ENCODE measurements at regions not wholly inside any gene's neighbourhood (a gene's known extent, or its start where the extent isn't known, plus 50 kb on each side); places are given as distances from the start of the nearest gene placed in this dataset.

DNA sequence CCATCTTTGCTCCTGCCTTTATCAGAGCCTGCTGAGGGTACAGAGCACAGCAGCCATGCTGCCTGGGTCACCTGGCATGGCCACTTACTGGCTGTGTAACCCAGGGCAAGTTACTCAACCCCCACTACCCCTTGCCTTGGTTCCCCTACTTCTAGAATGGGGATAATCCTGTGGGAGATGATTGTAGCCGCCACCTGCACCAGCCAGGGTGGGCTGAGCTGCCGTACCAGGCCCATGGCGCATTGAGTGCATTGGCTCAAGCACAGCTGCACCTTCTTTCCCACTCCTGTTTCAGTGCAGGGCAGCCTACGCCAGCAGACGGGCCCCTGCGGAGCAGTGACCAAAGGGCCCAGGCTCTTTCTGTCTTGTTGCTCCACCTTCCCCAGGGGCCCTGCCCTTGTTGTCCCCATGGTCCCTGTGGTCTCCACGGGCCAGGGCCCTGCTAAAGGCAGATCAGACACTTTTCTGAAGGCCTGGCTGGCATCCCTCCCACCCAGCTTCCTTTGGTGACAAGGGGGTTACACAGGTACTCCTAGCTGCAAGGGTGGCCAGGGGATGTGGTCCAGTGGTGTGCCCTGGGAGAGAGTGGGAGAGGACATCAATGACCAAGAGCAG lies 159.4 kb upstream of the MLN start:
- DNase-seq (ENCODE audit: low read depth) = no peak
- Histone ChIP-seq H3K36me3 (ENCODE audit: control insufficient read depth, insufficient read depth, low read length) (no peaks in the 10 kb centered on the region), H3K27me3 (ENCODE audit: control insufficient read depth, insufficient read depth, low read length) (no peaks in the 10 kb centered on the region), H3K4me3 (ENCODE audit: low read depth, low read length) (no peak overlapping the region)
- TF ChIP-seq, protein P1, sequence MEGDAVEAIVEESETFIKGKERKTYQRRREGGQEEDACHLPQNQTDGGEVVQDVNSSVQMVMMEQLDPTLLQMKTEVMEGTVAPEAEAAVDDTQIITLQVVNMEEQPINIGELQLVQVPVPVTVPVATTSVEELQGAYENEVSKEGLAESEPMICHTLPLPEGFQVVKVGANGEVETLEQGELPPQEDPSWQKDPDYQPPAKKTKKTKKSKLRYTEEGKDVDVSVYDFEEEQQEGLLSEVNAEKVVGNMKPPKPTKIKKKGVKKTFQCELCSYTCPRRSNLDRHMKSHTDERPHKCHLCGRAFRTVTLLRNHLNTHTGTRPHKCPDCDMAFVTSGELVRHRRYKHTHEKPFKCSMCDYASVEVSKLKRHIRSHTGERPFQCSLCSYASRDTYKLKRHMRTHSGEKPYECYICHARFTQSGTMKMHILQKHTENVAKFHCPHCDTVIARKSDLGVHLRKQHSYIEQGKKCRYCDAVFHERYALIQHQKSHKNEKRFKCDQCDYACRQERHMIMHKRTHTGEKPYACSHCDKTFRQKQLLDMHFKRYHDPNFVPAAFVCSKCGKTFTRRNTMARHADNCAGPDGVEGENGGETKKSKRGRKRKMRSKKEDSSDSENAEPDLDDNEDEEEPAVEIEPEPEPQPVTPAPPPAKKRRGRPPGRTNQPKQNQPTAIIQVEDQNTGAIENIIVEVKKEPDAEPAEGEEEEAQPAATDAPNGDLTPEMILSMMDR (IDR thresholded peaks at IDR 0.05; ENCODE audit: insufficient read depth, low read length, severe bottlenecking) = no peak
- no peak for FAIRE-seq

GRCh38 chr6:33962246-33963027 lies 158.6 kb upstream of the MLN start:
- no peak for FAIRE-seq
- Histone ChIP-seq H3K4me3 (ENCODE audit: low read depth, low read length) (no peak overlapping the region), H3K36me3 (ENCODE audit: control insufficient read depth, insufficient read depth, low read length) (no peaks in the 10 kb centered on the region), H3K27me3 (ENCODE audit: control insufficient read depth, insufficient read depth, low read length) (no peaks in the 10 kb centered on the region)
- TF ChIP-seq, protein P1 (IDR thresholded peaks at IDR 0.05; ENCODE audit: insufficient read depth, low read length, severe bottlenecking) = no peak
- peak; percentile 83 for DNase-seq (ENCODE audit: low read depth)

DNA sequence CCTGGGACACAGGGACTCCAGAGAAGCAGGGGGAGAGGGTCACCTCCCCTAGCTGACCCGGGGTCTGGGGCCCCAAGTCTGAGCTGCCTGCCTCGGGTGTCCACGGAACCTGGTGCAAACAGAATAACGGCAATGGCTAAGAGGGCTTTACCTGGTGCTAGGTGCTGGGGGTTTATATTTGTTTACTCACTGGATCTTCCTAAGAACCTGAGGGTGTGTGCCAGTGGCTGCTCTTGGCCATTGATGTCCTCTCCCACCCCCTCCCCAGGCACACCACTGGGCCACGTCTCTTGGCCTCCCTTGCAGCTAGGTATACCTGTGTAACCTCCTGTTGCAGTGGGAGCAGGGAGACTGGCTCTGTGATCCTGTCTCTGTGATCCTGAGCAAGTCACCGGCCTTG lies 157.9 kb upstream of the MLN start:
- Histone ChIP-seq H3K27me3 (ENCODE audit: control insufficient read depth, insufficient read depth, low read length) (no peaks in the 10 kb centered on the region), H3K36me3 (ENCODE audit: control insufficient read depth, insufficient read depth, low read length) (no peaks in the 10 kb centered on the region), H3K4me3 (ENCODE audit: low read depth, low read length) (no peak overlapping the region)
- TF ChIP-seq, protein P1 (IDR thresholded peaks at IDR 0.05; ENCODE audit: insufficient read depth, low read length, severe bottlenecking) = no peak
- FAIRE-seq = no peak
- DNase-seq (ENCODE audit: low read depth) = no peak

DNA sequence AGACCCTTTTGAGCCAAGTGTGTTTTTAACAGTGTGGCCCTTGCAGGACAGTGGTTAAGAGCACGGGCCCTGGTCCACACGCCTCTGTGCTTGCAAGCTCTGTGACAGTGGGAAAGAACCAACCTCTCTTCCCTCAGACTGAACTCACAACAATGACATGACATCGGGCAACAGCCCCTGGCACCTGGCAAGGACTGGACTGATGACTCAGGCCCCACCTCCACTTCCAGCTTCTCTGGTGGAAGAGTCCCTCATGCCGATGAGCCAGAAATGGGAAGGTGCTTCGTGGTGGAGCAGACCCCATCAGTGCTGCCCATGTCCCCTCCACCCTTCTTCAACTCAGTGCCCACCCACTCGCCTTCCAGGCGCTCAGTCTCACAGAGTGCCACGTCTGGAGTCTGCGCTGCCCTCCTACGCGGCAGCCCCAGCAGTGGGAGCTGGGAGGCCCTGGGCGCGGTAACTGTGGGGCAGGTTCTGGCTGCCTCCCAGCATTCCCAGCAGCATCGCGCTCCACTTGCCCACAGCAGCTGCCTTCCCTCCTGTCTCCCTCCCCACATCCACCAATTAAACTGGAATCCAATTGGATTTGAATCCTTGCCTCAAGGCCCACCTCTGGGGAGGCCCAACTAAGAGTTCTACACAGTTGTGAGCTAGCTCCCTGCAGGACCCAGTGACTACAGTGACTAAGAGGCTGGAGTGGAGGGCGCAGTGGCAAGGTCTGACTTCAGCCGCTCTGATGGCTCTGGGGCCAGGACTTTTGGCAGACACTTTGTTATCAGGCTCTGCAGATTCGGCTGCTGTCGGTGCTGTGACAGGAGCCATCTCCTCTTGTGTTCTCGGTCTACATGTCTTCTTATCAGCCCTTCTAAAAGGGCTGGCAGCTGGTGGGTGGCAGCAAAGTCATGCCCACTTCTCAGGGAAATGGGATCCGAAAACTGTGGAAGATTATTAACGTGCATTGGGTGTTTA lies 156.8 kb upstream of the MLN start:
- TF ChIP-seq, protein P1 (IDR thresholded peaks at IDR 0.05; ENCODE audit: insufficient read depth, low read length, severe bottlenecking) = no peak
- DNase-seq (ENCODE audit: low read depth) (peak; percentile 36), FAIRE-seq (peak; percentile 64)
- Histone ChIP-seq H3K4me3 (ENCODE audit: low read depth, low read length) (no peak overlapping the region), H3K27me3 (ENCODE audit: control insufficient read depth, insufficient read depth, low read length) (no peaks in the 10 kb centered on the region), H3K36me3 (ENCODE audit: control insufficient read depth, insufficient read depth, low read length) (no peaks in the 10 kb centered on the region)

DNA sequence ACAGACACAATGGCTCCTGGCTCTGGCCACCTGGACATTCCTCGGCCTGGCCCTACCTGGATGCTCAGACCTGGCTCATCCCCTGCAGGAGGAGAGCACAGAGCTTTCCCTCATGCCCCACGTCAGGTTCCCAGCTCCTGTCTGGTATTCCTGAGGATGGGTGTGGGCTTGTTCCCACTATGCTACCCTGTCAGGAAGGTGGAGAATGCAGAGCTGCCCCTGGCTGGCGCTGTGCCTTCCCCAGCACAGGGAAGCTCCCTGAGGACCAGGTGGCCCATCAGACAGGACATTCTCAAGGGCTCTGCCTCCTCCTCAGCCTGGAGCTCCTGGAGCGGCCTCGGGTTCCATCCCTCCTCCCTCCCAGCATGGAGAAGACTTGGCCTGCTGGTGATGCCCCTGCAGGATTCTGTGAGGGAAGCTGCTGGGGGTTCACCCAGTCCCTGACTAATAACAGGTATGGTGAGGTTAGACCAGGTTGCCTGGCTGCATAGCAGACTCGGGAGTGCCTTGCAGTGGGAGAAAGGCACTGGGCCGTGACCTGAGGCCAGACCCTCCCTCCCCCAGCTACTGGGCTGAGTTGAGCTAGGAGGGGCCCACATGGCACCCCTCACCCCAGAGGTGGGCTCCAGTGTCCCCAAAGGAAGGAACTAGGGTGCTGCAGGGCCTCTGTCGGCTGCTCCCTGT lies 156.0 kb upstream of the MLN start:
- H3K36me3 ChIP-seq (ENCODE audit: control insufficient read depth, insufficient read depth, low read length) = no peaks in the 10 kb centered on the region
- FAIRE-seq = peak; percentile 7
- H3K27me3 ChIP-seq (ENCODE audit: control insufficient read depth, insufficient read depth, low read length) = no peaks in the 10 kb centered on the region
- no peak overlapping the region for H3K4me3 ChIP-seq (ENCODE audit: low read depth, low read length)
- TF ChIP-seq, protein P1 (IDR thresholded peaks at IDR 0.05; ENCODE audit: insufficient read depth, low read length, severe bottlenecking) = no peak
- DNase-seq (ENCODE audit: low read depth) = peak; percentile 32

All from bronchial epithelial cell (primary cell).